KMS-11 (cell line): ENCODE measurements at regions not wholly inside any gene's neighbourhood (a gene's known extent, or its start where the extent isn't known, plus 50 kb on each side); places are given as distances from the start of the nearest gene placed in this dataset.

Experiments used
- H2AFZ ChIP-seq: fragments of 200-600 bp; sonication (generic); 2 replicates; pipeline ENCODE4 v1.6.1; 2016; ENCODE audit warnings: antibody characterized with exemption, mixed run types, low read depth
- H3K27ac ChIP-seq: fragments of 200-600 bp; sonication (generic); 2 replicates; pipeline ENCODE4 v1.6.1; 2016; ENCODE audit warnings: mild to moderate bottlenecking, mixed run types
- H3K27me3 ChIP-seq: fragments of 200-600 bp; sonication (generic); 2 replicates; pipeline ENCODE4 v1.6.1; 2017; ENCODE audit warnings: mild to moderate bottlenecking, low read depth, mixed run types, moderate library complexity; ENCODE audit not compliant: insufficient read depth
- H3K36me3 ChIP-seq: fragments of 200-600 bp; sonication (generic); 2 replicates; pipeline ENCODE4 v1.6.1; 2017; ENCODE audit warnings: mild to moderate bottlenecking, mixed run types; ENCODE audit not compliant: insufficient read depth
- H3K4me1 ChIP-seq: fragments of 200-600 bp; sonication (generic); 2 replicates; pipeline ENCODE4 v1.6.1; 2016; ENCODE audit warnings: mild to moderate bottlenecking, low read depth, mixed run types; ENCODE audit not compliant: poor library complexity, severe bottlenecking
- H3K4me2 ChIP-seq: fragments of 200-600 bp; sonication (generic); 2 replicates; pipeline ENCODE4 v1.7.0; 2016; ENCODE audit warnings: mild to moderate bottlenecking, mixed run types
- H3K4me3 ChIP-seq: fragments of 200-600 bp; sonication (generic); IDR thresholded peaks from 2 replicates; pipeline ENCODE4 v1.6.1; 2017; ENCODE audit warnings: low read depth, low read length, mixed read lengths; ENCODE audit not compliant: insufficient read depth
- H3K79me2 ChIP-seq: fragments of 200-600 bp; sonication (generic); 2 replicates; pipeline ENCODE4 v1.6.1; 2016; ENCODE audit warnings: low read depth, mixed run types; ENCODE audit not compliant: insufficient read depth
- H3K9ac ChIP-seq: fragments of 200-600 bp; sonication (generic); 2 replicates; pipeline ENCODE4 v1.6.1; 2016; ENCODE audit warnings: mild to moderate bottlenecking, mixed run types
- H4K20me1 ChIP-seq: fragments of 200-600 bp; sonication (generic); 2 replicates; pipeline ENCODE4 v1.6.1; 2016; ENCODE audit warnings: mild to moderate bottlenecking, mixed run types; ENCODE audit not compliant: insufficient read depth
- CTCF ChIP-seq: fragments of 200-600 bp; sonication (generic); conservative IDR thresholded peaks from 2 replicates; pipeline ENCODE4 v1.6.1; 2017; ENCODE audit warnings: low read depth, mild to moderate bottlenecking, antibody characterized with exemption, low read length, moderate library complexity, mixed read lengths

GRCh38 chr5:164614707-164615106 lies 1109.3 kb downstream of the MAT2B start:
- no peaks in the 10 kb centered on the region for H3K27me3 ChIP-seq
- H3K9ac ChIP-seq = no peak overlapping the region
- H3K36me3 ChIP-seq = no peaks in the 10 kb centered on the region
- no peak overlapping the region for H3K27ac ChIP-seq
- H3K79me2 ChIP-seq = no peaks in the 10 kb centered on the region
- H3K4me1 ChIP-seq = no peaks in the 10 kb centered on the region
- H3K4me2 ChIP-seq = no peak overlapping the region
- no peak overlapping the region for H3K4me3 ChIP-seq
- no peak for TF ChIP-seq CTCF
- H4K20me1 ChIP-seq = no peaks in the 10 kb centered on the region
- H2AFZ ChIP-seq = no peak overlapping the region

GRCh38 chr5:164617290-164617689 lies 1111.9 kb downstream of the MAT2B start:
- TF ChIP-seq CTCF = no peak
- H3K79me2 ChIP-seq = no peaks in the 10 kb centered on the region

GRCh38 chr5:164627021-164627420 lies 1121.6 kb downstream of the MAT2B start:
- Histone ChIP-seq H4K20me1 (no peaks in the 10 kb centered on the region), H3K27me3 (no peaks in the 10 kb centered on the region), H3K9ac (no peak overlapping the region), H3K4me2 (no peak overlapping the region), H3K4me1 (no peaks in the 10 kb centered on the region), H3K79me2 (no peaks in the 10 kb centered on the region), H3K4me3 (no peak overlapping the region), H3K36me3 (no peaks in the 10 kb centered on the region), H2AFZ (no peak overlapping the region), H3K27ac (no peak overlapping the region)
- no peak for TF ChIP-seq CTCF

More at GRCh38 chr5:164617290-164617689, 1111.9 kb downstream of the MAT2B start:
- Histone ChIP-seq H3K4me2 (no peak overlapping the region), H3K9ac (no peak overlapping the region), H3K27me3 (no peaks in the 10 kb centered on the region), H4K20me1 (no peaks in the 10 kb centered on the region), H3K4me1 (no peaks in the 10 kb centered on the region), H3K4me3 (no peak overlapping the region), H3K27ac (no peak overlapping the region), H3K36me3 (no peaks in the 10 kb centered on the region), H2AFZ (no peak overlapping the region)

- no peaks in the 10 kb centered on the region for H3K79me2 ChIP-seq
- no peaks in the 10 kb centered on the region for H3K36me3 ChIP-seq
- TF ChIP-seq CTCF = no peak
- no peak overlapping the region for H3K27ac ChIP-seq
- no peak overlapping the region for H3K9ac ChIP-seq
- no peak overlapping the region for H3K4me3 ChIP-seq
- no peaks in the 10 kb centered on the region for H3K27me3 ChIP-seq
- H3K4me2 ChIP-seq = no peak overlapping the region
- no peaks in the 10 kb centered on the region for H3K4me1 ChIP-seq
- H2AFZ ChIP-seq = no peak overlapping the region
- H4K20me1 ChIP-seq = no peaks in the 10 kb centered on the region
Observed at GRCh38 chr5:164636456-164636855, 1131.0 kb downstream of the MAT2B start.
